ENCODE measurements at regions not wholly inside any gene's neighbourhood (a gene's known extent, or its start where the extent isn't known, plus 50 kb on each side); places are given as distances from the start of the nearest gene placed in this dataset.

- Histone ChIP-seq H3K36me3 (no peaks in the 10 kb centered on the region), H3K27ac (no peak overlapping the region), H3K9me3 (no peaks in the 10 kb centered on the region), H3K27me3 (no peaks in the 10 kb centered on the region), H3K4me1 (no peaks in the 10 kb centered on the region), H3K4me3 (no peak overlapping the region)
- TF ChIP-seq EP300 (IDR thresholded peaks at IDR 0.05; ENCODE audit: low read depth) (no peak), POLR2AphosphoS5 (IDR thresholded peaks at IDR 0.05) (no peak), POLR2A (IDR thresholded peaks at IDR 0.05) (no peak), CTCF (IDR thresholded peaks at IDR 0.05) (no peak)
- no peak for DNase-seq
- intact Hi-C loops (cut with DNase I; ENCODE audit: low total_unique reads): no loop called here
- WGBS, 2 donors (ENCODE audit: low coverage in 1 of 2): 45 to 60% methylated on average over 2 to 4 of the region's 4 CpGs
- in situ Hi-C loops (cut with MboI; ENCODE audit: low pct_ligation_motif_present in 1 of 4, low pct_unique_long_range_greater_than_20kb in 1 of 4, low sequenced_read_pairs in 3 of 4): no loop called here
These were observed 971.1 kb upstream of the HS3ST1 start for GRCh38 chr4:12399781-12400180.

GRCh38 chr4:12393631-12394262 is 965.1 kb upstream of the HS3ST1 start:
- no peaks in the 10 kb centered on the region for H3K9me3 ChIP-seq
- no peak for DNase-seq
- H3K27ac ChIP-seq: peak overlapping the region in 1 of 4 donors; percentile 28
- H3K4me1 ChIP-seq: no peaks in the 10 kb centered on the region
- TF ChIP-seq EP300 (IDR thresholded peaks at IDR 0.05; ENCODE audit: low read depth) (peak; percentile 12), POLR2AphosphoS5 (IDR thresholded peaks at IDR 0.05) (peak in 1 of 3 donors; percentile 55), POLR2A (IDR thresholded peaks at IDR 0.05) (no peak)
- 61 to 63% methylated on average over 2 of the region's 2 CpGs for WGBS, 2 donors (ENCODE audit: low coverage in 1 of 2)
- no peak overlapping the region for H3K4me3 ChIP-seq
- no peaks in the 10 kb centered on the region for H3K36me3 ChIP-seq
- H3K27me3 ChIP-seq: no peaks in the 10 kb centered on the region
- intact Hi-C loops (cut with DNase I; ENCODE audit: low total_unique reads): no loop called here
- in situ Hi-C loops (cut with MboI; ENCODE audit: low pct_ligation_motif_present in 1 of 4, low pct_unique_long_range_greater_than_20kb in 1 of 4, low sequenced_read_pairs in 3 of 4): no loop called here

- no peak for TF ChIP-seq CTCF (IDR thresholded peaks at IDR 0.05)
- TF ChIP-seq POLR2A (IDR thresholded peaks at IDR 0.05): no peak
- TF ChIP-seq POLR2AphosphoS5 (IDR thresholded peaks at IDR 0.05): no peak
- TF ChIP-seq EP300 (IDR thresholded peaks at IDR 0.05; ENCODE audit: low read depth): no peak
These were observed 960.9 kb upstream of the HS3ST1 start for GRCh38 chr4:12389604-12390003.

GRCh38 chr4:12382567-12382966 is 953.9 kb upstream of the HS3ST1 start:
- no peak for DNase-seq
- Histone ChIP-seq H3K27ac (no peak overlapping the region), H3K4me1 (no peaks in the 10 kb centered on the region), H3K9me3 (peaks cover 0 to 4% of the 10 kb centered on the region in 2 donors), H3K4me3 (no peak overlapping the region), H3K36me3 (no peaks in the 10 kb centered on the region), H3K27me3 (no peaks in the 10 kb centered on the region)
- WGBS, 2 donors (ENCODE audit: low coverage in 1 of 2): 80 to 85% methylated on average over 2 of the region's 2 CpGs
- intact Hi-C loops (cut with DNase I; ENCODE audit: low total_unique reads) (no loop called here), in situ Hi-C loops (cut with MboI; ENCODE audit: low pct_ligation_motif_present in 1 of 4, low pct_unique_long_range_greater_than_20kb in 1 of 4, low sequenced_read_pairs in 3 of 4) (no loop called here)
- TF ChIP-seq EP300 (IDR thresholded peaks at IDR 0.05; ENCODE audit: low read depth) (no peak), POLR2A (IDR thresholded peaks at IDR 0.05) (no peak), POLR2AphosphoS5 (IDR thresholded peaks at IDR 0.05) (no peak), CTCF (IDR thresholded peaks at IDR 0.05) (no peak)

More at GRCh38 chr4:12389604-12390003, 960.9 kb upstream of the HS3ST1 start:
- H3K36me3 ChIP-seq: no peaks in the 10 kb centered on the region
- H3K4me1 ChIP-seq: no peaks in the 10 kb centered on the region
- in situ Hi-C loops (cut with MboI; ENCODE audit: low pct_ligation_motif_present in 1 of 4, low pct_unique_long_range_greater_than_20kb in 1 of 4, low sequenced_read_pairs in 3 of 4) (no loop called here), intact Hi-C loops (cut with DNase I; ENCODE audit: low total_unique reads) (no loop called here)
- H3K27me3 ChIP-seq: no peaks in the 10 kb centered on the region
- no peak overlapping the region for H3K27ac ChIP-seq
- no peak overlapping the region for H3K4me3 ChIP-seq
- no peaks in the 10 kb centered on the region for H3K9me3 ChIP-seq
- 95 to 100% methylated on average over 2 of the region's 2 CpGs for WGBS, 2 donors (ENCODE audit: low coverage in 1 of 2)
- DNase-seq: no peak

GRCh38 chr4:12379191-12379590 is 950.5 kb upstream of the HS3ST1 start:
- H3K4me1 ChIP-seq: no peaks in the 10 kb centered on the region
- 79 to 100% methylated on average over 1 of the region's 1 CpG for WGBS, 2 donors (ENCODE audit: low coverage in 1 of 2)
- H3K27ac ChIP-seq: no peak overlapping the region
- H3K27me3 ChIP-seq: no peaks in the 10 kb centered on the region
- H3K9me3 ChIP-seq: peaks cover 0 to 4% of the 10 kb centered on the region in 2 donors
- DNase-seq: no peak
- in situ Hi-C loops (cut with MboI; ENCODE audit: low pct_ligation_motif_present in 1 of 4, low pct_unique_long_range_greater_than_20kb in 1 of 4, low sequenced_read_pairs in 3 of 4) (no loop called here), intact Hi-C loops (cut with DNase I; ENCODE audit: low total_unique reads) (no loop called here)
- no peaks in the 10 kb centered on the region for H3K36me3 ChIP-seq
- no peak overlapping the region for H3K4me3 ChIP-seq
- no peak for TF ChIP-seq CTCF (IDR thresholded peaks at IDR 0.05)
- no peak for TF ChIP-seq POLR2A (IDR thresholded peaks at IDR 0.05)
- no peak for TF ChIP-seq EP300 (IDR thresholded peaks at IDR 0.05; ENCODE audit: low read depth)
- TF ChIP-seq POLR2AphosphoS5 (IDR thresholded peaks at IDR 0.05): no peak

Data from transverse colon (tissue), 4 donors.